ENCODE measurements at regions not wholly inside any gene's neighbourhood (a gene's known extent, or its start where the extent isn't known, plus 50 kb on each side); places are given as distances from the start of the nearest gene placed in this dataset.

- TF ChIP-seq EP300 (IDR thresholded peaks at IDR 0.05) (no peak), CTCF (IDR thresholded peaks at IDR 0.05) (no peak), POLR2A (IDR thresholded peaks at IDR 0.05) (no peak)
These were observed 251.6 kb downstream of the QDPR start for GRCh38 chr4:17260166-17260907.

All from stomach (tissue), 4 donors.